ENCODE measurements at regions not wholly inside any gene's neighbourhood (a gene's known extent, or its start where the extent isn't known, plus 50 kb on each side); places are given as distances from the start of the nearest gene placed in this dataset.

GRCh38 chr5:88553986-88554385, 285.3 kb upstream of the TMEM161B start:
- DNase-seq (ENCODE audit: insufficient read length, low spot score) (no peak), FAIRE-seq (peak; percentile 71)
- TF ChIP-seq CTCF (IDR thresholded peaks at IDR 0.05; ENCODE audit: insufficient read depth, missing control alignments), result no peak

- no peak for TF ChIP-seq CTCF (IDR thresholded peaks at IDR 0.05; ENCODE audit: insufficient read depth, missing control alignments)
- DNase-seq (ENCODE audit: insufficient read length, low spot score) (no peak), FAIRE-seq (no peak)
Observed at GRCh38 chr5:88553136-88553875, 284.7 kb upstream of the TMEM161B start.

GRCh38 chr5:88552426-88552825, 283.8 kb upstream of the TMEM161B start:
- no peak for TF ChIP-seq CTCF (IDR thresholded peaks at IDR 0.05; ENCODE audit: insufficient read depth, missing control alignments)
- FAIRE-seq, result no peak
- no peak for DNase-seq (ENCODE audit: insufficient read length, low spot score)

- FAIRE-seq (no peak), DNase-seq (ENCODE audit: insufficient read length, low spot score) (no peak)
- no peak for TF ChIP-seq CTCF (IDR thresholded peaks at IDR 0.05; ENCODE audit: insufficient read depth, missing control alignments)
Observed at GRCh38 chr5:88551724-88552345, 283.2 kb upstream of the TMEM161B start.

GRCh38 chr5:88550736-88551135, 282.1 kb upstream of the TMEM161B start:
- FAIRE-seq (no peak), DNase-seq (ENCODE audit: insufficient read length, low spot score) (no peak)
- TF ChIP-seq CTCF (IDR thresholded peaks at IDR 0.05; ENCODE audit: insufficient read depth, missing control alignments), result no peak

- FAIRE-seq (no peak), DNase-seq (ENCODE audit: insufficient read length, low spot score) (no peak)
- no peak for TF ChIP-seq CTCF (IDR thresholded peaks at IDR 0.05; ENCODE audit: insufficient read depth, missing control alignments)
Observed at GRCh38 chr5:88548136-88548805, 279.6 kb upstream of the TMEM161B start.

- no peak for TF ChIP-seq CTCF (IDR thresholded peaks at IDR 0.05; ENCODE audit: insufficient read depth, missing control alignments)
- FAIRE-seq, result no peak
- no peak for DNase-seq (ENCODE audit: insufficient read length, low spot score)
Observed at GRCh38 chr5:88545338-88545737, 276.7 kb upstream of the TMEM161B start.
